Left hindlimb (tissue), 1 donor: ENCODE measurements at regions not wholly inside any gene's neighbourhood (a gene's known extent, or its start where the extent isn't known, plus 50 kb on each side); places are given as distances from the start of the nearest gene placed in this dataset.
"Not testable (repeated sequence)": the region's sequence is repeated elsewhere in the genome, so short reads cannot be mapped to it uniquely, and the experiment has no call there.

Source experiments
- DNase-seq: peaks from one replicate; pipeline ENCODE4 v3.0.0-alpha.2; 2018

- no peak for DNase-seq
These were observed 239.1 kb upstream of the ARID2 start for GRCh38 chr12:45490232-45490881.

- no peak for DNase-seq
These were observed 235.2 kb upstream of the ARID2 start for GRCh38 chr12:45494279-45494678.

GRCh38 chr12:45498645-45499044, 230.9 kb upstream of the ARID2 start:
- no peak for DNase-seq

- no peak for DNase-seq
These were observed 226.9 kb upstream of the ARID2 start for GRCh38 chr12:45502481-45503128.

- DNase-seq = no peak
These were observed 225.6 kb upstream of the ARID2 start for GRCh38 chr12:45503899-45504298.

- DNase-seq = no peak
These were observed 225.0 kb upstream of the ARID2 start for GRCh38 chr12:45504316-45505010.

GRCh38 chr12:45509187-45509586, 220.3 kb upstream of the ARID2 start:
- DNase-seq = no peak

- DNase-seq = no peak
These were observed 219.9 kb upstream of the ARID2 start for GRCh38 chr12:45509621-45510020.

GRCh38 chr12:45517381-45517780, 212.1 kb upstream of the ARID2 start:
- no peak for DNase-seq

GRCh38 chr12:45518291-45519235, 210.9 kb upstream of the ARID2 start:
- DNase-seq = no peak

GRCh38 chr12:45522227-45522626, 207.3 kb upstream of the ARID2 start:
- no peak for DNase-seq

- DNase-seq = not testable (repeated sequence)
These were observed 202.7 kb upstream of the ARID2 start for GRCh38 chr12:45526823-45527222.

GRCh38 chr12:45532113-45532512, 197.4 kb upstream of the ARID2 start:
- DNase-seq = no peak

- no peak for DNase-seq
These were observed 193.8 kb upstream of the ARID2 start for GRCh38 chr12:45535610-45536180.

GRCh38 chr12:45536284-45536683, 193.2 kb upstream of the ARID2 start:
- DNase-seq = no peak

- no peak for DNase-seq
These were observed 188.7 kb upstream of the ARID2 start for GRCh38 chr12:45540661-45541341.

GRCh38 chr12:45543887-45544286, 185.6 kb upstream of the ARID2 start:
- DNase-seq = peak; percentile 36

GRCh38 chr12:45546545-45546944, 183.0 kb upstream of the ARID2 start:
- no peak for DNase-seq

GRCh38 chr12:45547132-45547531, 182.4 kb upstream of the ARID2 start:
- no peak for DNase-seq

GRCh38 chr12:45547822-45548221, 181.7 kb upstream of the ARID2 start:
- no peak for DNase-seq

- no peak for DNase-seq
These were observed 181.1 kb upstream of the ARID2 start for GRCh38 chr12:45548426-45548825.

GRCh38 chr12:45549337-45549902, 180.1 kb upstream of the ARID2 start:
- no peak for DNase-seq
